HG03432 (cell line): ENCODE measurements at regions not wholly inside any gene's neighbourhood (a gene's known extent, or its start where the extent isn't known, plus 50 kb on each side); places are given as distances from the start of the nearest gene placed in this dataset.
A peak's percentile ranks its signal among the peaks of the same experiment; 100 is the strongest.

Source experiments
- ATAC-seq: cut with Tn5 transposase; IDR thresholded peaks from one replicate; pipeline ENCODE4 v1.9.1; 2021; ENCODE audit warnings: mild to moderate bottlenecking, moderate library complexity; ENCODE audit not compliant: unreplicated experiment

DNA sequence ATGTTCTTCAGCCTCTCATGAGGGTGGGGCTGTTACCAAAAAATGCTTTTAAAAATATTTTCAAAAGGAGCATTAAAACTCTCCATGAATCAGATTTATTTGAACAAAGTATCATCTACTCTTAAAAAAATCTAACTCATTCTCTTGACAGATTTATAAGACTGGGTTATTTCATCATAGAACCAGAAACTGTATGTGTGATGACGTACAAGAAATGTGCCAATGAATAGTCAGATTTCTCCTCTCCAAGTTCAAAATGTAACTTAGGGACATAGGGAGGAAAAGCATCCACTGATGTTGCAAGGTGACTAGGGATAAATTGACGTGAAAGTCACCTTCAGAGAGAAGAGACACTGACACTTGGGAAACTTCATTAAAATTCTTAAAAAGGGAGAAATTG lies 89.1 kb upstream of the CLNK start:
- ATAC-seq = no peak

DNA sequence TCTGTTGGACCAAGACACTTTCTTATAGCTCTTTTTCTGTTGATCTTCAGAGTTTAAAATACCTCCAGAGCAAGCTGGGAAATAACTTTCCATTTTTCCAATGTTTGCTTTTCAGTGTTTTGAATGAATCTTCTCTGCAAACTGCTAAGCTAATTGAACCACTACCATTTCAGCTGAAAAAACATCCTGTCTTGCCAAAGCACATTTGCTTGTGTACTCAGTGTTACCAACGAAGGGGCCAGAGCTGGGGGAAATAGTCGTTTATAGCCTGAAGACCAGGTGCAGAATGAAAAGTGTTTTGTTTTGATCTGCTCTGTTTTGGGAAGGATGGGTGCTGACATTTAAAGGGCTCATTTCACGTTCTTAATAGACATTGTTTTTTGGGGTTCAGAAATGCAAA lies 88.4 kb upstream of the CLNK start:
- ATAC-seq = no peak

- ATAC-seq = no peak
Observed at GRCh38 chr4:10765386-10765785, 80.8 kb upstream of the CLNK start.

DNA sequence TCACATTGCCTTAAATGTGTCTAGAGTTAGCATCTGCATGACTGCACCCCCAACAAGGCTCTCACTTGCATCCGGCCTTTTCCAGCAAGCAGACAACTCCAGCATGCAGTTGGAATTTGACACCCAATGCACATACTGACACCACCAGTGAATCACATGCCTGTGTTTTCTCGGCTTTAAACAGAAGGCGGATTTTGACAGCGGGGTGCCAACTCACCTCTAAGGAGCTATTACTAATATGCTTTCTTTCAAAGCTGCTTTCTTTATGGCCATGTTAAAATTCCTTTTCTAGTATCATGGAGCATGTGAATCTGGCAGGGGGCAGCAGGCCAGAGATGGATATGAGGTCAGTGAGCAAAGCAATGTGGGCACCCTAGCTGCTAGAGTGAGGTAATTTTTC lies 78.0 kb upstream of the CLNK start:
- ATAC-seq = no peak

DNA sequence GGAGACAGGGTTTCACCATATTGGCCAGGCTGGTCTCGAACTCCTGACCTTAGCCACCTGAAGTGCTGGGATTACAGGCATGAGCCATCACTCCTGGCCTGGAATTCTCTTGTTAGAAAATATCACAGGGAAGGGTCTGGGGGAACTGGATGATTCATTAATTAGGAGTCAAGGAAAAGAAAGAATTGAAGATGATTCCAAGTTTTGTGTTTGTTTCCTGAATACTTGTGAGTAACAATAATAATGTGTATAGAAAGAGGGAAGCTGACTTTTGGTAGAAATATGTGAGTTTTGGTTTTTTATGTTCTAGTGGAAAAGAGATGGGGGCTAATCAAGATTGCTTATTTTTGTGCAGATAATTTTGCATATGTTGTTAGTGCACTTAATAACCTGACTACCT lies 77.3 kb upstream of the CLNK start:
- no peak for ATAC-seq

DNA sequence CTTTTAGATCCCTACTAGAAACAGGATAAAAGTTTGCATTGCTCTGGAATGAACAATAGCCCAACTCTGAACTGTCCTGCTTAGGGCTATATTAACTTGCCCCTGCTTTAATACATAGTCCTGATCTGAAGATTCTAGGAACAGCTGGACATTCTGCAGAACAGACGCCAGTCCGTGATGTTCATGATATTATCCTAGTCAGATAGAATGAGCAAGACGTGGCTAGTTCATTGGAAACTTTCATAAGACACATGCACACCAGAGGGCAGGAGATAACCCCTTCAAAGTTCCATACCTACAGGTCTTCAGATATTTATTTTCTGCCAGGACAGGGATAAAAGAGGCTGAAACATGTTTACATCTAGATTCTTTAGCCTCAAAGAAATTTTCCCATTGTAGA lies 75.5 kb upstream of the CLNK start:
- no peak for ATAC-seq

- ATAC-seq = no peak
Observed at GRCh38 chr4:10758906-10759305, 74.3 kb upstream of the CLNK start.

- ATAC-seq = no peak
Observed at GRCh38 chr4:10753856-10754402, 69.4 kb upstream of the CLNK start.

DNA sequence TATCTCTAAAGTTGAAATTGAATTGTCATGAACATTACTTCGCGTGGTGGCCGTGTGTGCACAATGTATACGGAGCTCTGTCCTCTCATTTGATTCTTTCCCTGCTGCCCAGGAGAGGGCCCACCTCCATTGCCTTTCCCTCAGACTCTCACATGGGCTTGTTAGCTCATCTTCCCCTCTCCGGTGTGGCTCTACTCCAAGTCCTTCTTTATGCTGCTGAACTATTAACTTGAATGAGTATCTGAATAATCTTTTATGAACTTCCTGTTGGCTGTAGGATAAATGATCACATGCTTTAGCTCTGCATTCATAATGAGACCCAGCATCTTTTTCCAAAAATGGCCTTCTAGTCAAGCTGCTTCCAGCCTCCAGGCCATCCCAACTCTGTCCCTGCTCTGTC lies 68.8 kb upstream of the CLNK start:
- ATAC-seq = no peak

- ATAC-seq = no peak
Observed at GRCh38 chr4:10750714-10751113, 66.1 kb upstream of the CLNK start.

DNA sequence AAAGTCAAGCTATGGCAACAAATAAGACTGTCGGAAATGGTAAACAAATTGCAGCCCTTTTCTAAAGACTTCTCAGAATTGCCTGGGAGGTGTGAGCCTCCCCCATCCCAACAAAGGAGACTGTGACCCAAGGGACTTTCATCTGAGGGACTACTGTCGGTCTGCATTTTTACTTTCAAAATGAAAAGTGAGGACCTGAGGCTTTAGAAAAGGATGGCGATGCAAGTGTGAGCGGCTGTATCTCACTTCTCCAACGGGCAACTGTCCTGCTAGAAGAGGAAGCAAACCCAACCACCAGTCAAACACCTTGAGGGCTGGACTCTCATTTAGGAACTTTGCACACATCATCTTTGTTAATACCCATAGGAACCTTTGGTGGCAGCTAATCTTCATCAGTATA lies 62.6 kb upstream of the CLNK start:
- peak; percentile 36 for ATAC-seq

GRCh38 chr4:10746371-10747171 lies 62.0 kb upstream of the CLNK start:
- ATAC-seq = no peak

DNA sequence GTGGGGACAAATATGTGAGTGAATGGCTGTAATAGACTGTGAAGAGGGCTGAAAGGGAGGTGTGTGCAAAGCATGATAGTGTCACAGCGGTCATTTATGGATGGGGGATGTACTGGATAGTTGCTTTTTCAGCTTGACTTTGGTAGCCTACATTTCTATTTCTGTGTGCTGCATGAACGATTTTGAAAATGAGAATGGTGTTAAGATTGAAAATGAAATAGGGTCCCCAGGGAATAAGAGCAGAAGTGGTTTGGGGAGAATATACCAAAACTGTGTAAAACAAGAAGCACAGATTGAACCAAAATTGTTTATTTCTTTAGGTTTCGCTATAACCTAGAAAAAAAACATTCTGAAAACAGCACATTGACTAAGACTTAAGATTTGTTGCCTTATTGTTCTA lies 58.8 kb upstream of the CLNK start:
- ATAC-seq = peak; percentile 75

- ATAC-seq = peak; percentile 42
Observed at GRCh38 chr4:10741961-10742699, 57.6 kb upstream of the CLNK start.

DNA sequence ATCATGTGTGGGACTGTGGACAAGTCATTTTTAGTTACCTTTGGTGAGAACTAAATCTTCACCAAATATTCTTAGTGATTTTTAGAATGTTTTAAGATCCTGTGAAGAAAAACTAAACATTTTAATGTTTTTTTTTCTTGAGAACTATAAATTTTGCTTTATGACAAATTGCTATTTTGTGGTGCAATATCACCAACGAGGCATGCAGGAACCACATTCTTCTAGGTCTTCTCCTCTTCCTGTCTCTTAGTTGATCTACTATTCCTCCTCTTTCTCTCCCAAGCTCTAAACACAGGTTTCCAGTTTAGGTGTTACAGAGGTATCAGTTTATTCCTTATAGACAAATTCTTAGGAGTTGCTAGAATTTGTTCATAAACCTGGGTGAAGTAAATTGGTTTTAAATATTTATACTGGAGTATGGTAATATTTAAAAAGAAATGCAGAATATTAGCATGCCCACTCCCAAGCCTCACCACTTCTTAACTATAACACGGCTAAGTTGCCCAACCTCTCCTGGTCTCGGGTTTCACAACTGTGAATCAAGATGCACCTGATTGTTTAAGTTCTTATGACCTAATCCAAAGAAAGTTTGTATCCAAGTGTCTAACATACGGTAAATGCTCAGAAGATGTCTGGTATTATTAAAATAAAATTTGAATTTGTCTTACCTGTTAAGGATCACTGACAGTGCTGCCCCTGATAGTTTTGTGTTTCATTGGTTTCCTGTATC lies 56.5 kb upstream of the CLNK start:
- ATAC-seq = no peak

GRCh38 chr4:10740251-10740650 lies 55.7 kb upstream of the CLNK start:
- ATAC-seq = no peak

- ATAC-seq = no peak
Observed at GRCh38 chr4:10738826-10739489, 54.4 kb upstream of the CLNK start.

GRCh38 chr4:10737337-10737736 lies 52.8 kb upstream of the CLNK start:
- ATAC-seq = no peak

GRCh38 chr4:10736895-10737294 lies 52.3 kb upstream of the CLNK start:
- ATAC-seq = no peak

DNA sequence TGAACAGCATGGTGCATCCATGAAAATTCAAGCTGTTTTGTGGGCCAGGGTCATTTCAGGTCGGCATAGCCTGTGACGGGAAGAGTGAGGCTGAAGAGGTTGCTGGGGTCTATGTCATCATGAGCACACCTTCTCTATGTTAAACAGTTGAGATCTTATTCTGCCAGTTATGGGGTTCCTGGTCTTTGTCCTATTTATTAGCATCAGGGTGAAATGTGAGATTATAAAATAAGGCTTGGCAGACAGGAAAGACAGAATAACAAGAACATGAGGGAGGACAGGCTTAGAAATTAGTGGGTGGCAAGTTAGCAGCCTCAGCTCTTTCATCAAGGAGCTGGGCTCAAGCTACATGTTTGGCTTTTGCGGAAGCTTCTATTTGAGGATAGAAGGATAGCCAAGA lies 51.7 kb upstream of the CLNK start:
- ATAC-seq = no peak

GRCh38 chr4:10734697-10735096 lies 50.1 kb upstream of the CLNK start:
- no peak for ATAC-seq
